ENCODE measurements at regions not wholly inside any gene's neighbourhood (a gene's known extent, or its start where the extent isn't known, plus 50 kb on each side); places are given as distances from the start of the nearest gene placed in this dataset.

DNA sequence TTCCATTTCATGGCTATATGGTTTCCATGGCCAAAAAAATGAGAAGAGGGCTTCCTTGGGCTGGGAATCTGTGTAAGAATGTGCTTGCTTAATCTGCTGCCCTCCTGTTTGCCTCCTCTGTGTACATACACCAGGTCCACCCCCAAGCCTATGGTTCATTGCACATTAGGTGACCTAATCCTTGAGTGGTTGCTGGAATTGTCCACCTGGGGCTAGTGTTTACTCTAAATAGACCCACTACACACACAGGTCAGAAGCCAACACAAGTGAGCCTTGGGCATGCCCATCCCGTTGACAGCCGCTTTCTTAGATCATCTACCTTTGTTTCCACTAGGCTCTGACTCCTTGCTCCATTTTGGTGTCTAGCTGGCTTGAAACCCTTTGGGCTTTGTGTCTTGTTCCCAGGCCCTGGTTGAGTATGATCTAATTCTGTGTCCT lies 59.2 kb upstream of the ATL2 start (continued):
- TF ChIP-seq, protein P1, sequence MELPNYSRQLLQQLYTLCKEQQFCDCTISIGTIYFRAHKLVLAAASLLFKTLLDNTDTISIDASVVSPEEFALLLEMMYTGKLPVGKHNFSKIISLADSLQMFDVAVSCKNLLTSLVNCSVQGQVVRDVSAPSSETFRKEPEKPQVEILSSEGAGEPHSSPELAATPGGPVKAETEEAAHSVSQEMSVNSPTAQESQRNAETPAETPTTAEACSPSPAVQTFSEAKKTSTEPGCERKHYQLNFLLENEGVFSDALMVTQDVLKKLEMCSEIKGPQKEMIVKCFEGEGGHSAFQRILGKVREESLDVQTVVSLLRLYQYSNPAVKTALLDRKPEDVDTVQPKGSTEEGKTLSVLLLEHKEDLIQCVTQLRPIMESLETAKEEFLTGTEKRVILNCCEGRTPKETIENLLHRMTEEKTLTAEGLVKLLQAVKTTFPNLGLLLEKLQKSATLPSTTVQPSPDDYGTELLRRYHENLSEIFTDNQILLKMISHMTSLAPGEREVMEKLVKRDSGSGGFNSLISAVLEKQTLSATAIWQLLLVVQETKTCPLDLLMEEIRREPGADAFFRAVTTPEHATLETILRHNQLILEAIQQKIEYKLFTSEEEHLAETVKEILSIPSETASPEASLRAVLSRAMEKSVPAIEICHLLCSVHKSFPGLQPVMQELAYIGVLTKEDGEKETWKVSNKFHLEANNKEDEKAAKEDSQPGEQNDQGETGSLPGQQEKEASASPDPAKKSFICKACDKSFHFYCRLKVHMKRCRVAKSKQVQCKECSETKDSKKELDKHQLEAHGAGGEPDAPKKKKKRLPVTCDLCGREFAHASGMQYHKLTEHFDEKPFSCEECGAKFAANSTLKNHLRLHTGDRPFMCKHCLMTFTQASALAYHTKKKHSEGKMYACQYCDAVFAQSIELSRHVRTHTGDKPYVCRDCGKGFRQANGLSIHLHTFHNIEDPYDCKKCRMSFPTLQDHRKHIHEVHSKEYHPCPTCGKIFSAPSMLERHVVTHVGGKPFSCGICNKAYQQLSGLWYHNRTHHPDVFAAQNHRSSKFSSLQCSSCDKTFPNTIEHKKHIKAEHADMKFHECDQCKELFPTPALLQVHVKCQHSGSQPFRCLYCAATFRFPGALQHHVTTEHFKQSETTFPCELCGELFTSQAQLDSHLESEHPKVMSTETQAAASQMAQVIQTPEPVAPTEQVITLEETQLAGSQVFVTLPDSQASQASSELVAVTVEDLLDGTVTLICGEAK (IDR thresholded peaks at IDR 0.05) = no peak
- TF ChIP-seq, protein P1 (CRISPR knock-in tag; IDR thresholded peaks at IDR 0.05) = peak; percentile 62; the same call in 1 of the 2 replicates
- TF ChIP-seq IKZF4 (CRISPR knock-in tag; IDR thresholded peaks at IDR 0.05; ENCODE audit: borderline replicate concordance, low read depth, not compliant biosample characterization) (no peak), HOXA3 (CRISPR knock-in tag; IDR thresholded peaks at IDR 0.05) (peak; percentile 77; the same call in 1 of the 2 replicates), ZBTB7B (CRISPR knock-in tag; IDR thresholded peaks at IDR 0.05) (peak; percentile 64; the same call in 1 of the 2 replicates), ZNF75D (CRISPR knock-in tag; IDR thresholded peaks at IDR 0.05; ENCODE audit: borderline replicate concordance) (no peak), ESRRA (CRISPR knock-in tag; IDR thresholded peaks at IDR 0.05; ENCODE audit: low read depth) (peak; percentile 43; the same call in 1 of the 2 replicates), TBX2 (CRISPR knock-in tag; IDR thresholded peaks at IDR 0.05; ENCODE audit: borderline replicate concordance) (peak; percentile 94)
- TF ChIP-seq, protein P2, sequence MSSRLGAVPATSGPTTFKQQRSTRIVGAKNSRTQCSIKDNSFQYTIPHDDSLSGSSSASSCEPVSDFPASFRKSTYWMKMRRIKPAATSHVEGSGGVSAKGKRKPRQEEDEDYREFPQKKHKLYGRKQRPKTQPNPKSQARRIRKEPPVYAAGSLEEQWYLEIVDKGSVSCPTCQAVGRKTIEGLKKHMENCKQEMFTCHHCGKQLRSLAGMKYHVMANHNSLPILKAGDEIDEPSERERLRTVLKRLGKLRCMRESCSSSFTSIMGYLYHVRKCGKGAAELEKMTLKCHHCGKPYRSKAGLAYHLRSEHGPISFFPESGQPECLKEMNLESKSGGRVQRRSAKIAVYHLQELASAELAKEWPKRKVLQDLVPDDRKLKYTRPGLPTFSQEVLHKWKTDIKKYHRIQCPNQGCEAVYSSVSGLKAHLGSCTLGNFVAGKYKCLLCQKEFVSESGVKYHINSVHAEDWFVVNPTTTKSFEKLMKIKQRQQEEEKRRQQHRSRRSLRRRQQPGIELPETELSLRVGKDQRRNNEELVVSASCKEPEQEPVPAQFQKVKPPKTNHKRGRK (CRISPR knock-in tag; IDR thresholded peaks at IDR 0.05) = no peak
- TF ChIP-seq, protein P3, sequence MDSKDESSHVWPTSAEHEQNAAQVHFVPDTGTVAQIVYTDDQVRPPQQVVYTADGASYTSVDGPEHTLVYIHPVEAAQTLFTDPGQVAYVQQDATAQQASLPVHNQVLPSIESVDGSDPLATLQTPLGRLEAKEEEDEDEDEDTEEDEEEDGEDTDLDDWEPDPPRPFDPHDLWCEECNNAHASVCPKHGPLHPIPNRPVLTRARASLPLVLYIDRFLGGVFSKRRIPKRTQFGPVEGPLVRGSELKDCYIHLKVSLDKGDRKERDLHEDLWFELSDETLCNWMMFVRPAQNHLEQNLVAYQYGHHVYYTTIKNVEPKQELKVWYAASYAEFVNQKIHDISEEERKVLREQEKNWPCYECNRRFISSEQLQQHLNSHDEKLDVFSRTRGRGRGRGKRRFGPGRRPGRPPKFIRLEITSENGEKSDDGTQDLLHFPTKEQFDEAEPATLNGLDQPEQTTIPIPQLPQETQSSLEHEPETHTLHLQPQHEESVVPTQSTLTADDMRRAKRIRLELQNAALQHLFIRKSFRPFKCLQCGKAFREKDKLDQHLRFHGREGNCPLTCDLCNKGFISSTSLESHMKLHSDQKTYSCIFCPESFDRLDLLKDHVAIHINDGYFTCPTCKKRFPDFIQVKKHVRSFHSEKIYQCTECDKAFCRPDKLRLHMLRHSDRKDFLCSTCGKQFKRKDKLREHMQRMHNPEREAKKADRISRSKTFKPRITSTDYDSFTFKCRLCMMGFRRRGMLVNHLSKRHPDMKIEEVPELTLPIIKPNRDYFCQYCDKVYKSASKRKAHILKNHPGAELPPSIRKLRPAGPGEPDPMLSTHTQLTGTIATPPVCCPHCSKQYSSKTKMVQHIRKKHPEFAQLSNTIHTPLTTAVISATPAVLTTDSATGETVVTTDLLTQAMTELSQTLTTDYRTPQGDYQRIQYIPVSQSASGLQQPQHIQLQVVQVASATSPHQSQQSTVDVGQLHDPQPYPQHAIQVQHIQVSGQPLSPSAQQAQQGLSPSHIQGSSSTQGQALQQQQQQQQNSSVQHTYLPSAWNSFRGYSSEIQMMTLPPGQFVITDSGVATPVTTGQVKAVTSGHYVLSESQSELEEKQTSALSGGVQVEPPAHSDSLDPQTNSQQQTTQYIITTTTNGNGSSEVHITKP (CRISPR knock-in tag; IDR thresholded peaks at IDR 0.05; ENCODE audit: low read depth) = peak; percentile 65
